DND-41 (cell line): ENCODE measurements at regions not wholly inside any gene's neighbourhood (a gene's known extent, or its start where the extent isn't known, plus 50 kb on each side); places are given as distances from the start of the nearest gene placed in this dataset.

Experiments
- ATAC-seq: fragments of 200-7000 bp; cut with Tn5 transposase; 3 replicates; pipeline ENCODE4 v1.9.1; 2021; ENCODE audit warnings: low read depth; ENCODE audit not compliant: insufficient read depth
- DNase-seq: peaks from one replicate; pipeline ENCODE4 v3.0.0-alpha.2; 2020
- H2AFZ ChIP-seq: 2 replicates; pipeline ENCODE4 v1.6.0; 2012; ENCODE audit warnings: low read depth, low read length
- H3K27ac ChIP-seq: 2 replicates; pipeline ENCODE4 v1.5.1; 2012; ENCODE audit warnings: low read length, inconsistent platforms
- H3K27me3 ChIP-seq: fragments of 200-600 bp; sonication (generic); 2 replicates; pipeline ENCODE4 v1.6.0; 2012; ENCODE audit warnings: low read length, mild to moderate bottlenecking, inconsistent platforms; ENCODE audit not compliant: insufficient read depth, poor library complexity
- H3K36me3 ChIP-seq: 2 replicates; pipeline ENCODE4 v1.5.1; 2012; ENCODE audit warnings: low read length, inconsistent platforms; ENCODE audit not compliant: insufficient read depth
- H3K4me1 ChIP-seq: 2 replicates; pipeline ENCODE4 v1.5.1; 2012; ENCODE audit warnings: mild to moderate bottlenecking, low read length; ENCODE audit not compliant: insufficient read depth
- H3K4me2 ChIP-seq: 2 replicates; pipeline ENCODE4 v1.6.0; 2012; ENCODE audit warnings: mild to moderate bottlenecking, moderate library complexity, low read length, inconsistent platforms; ENCODE audit not compliant: insufficient read depth
- H3K4me3 ChIP-seq, 2 experiments: fragments of 200-600 bp in 1 of 2; shearing (Covaris generic) in 1 of 2; 2 replicates each; pipeline ENCODE4 v1.5.1; 2012 to 2016; ENCODE audit warnings: inconsistent platforms in 2 of 2, low read length in 2 of 2, mild to moderate bottlenecking in 2 of 2, low read depth in 1 of 2, moderate library complexity in 1 of 2
- H3K79me2 ChIP-seq: 2 replicates; pipeline ENCODE4 v1.6.0; 2012; ENCODE audit warnings: low read length, inconsistent platforms; ENCODE audit not compliant: insufficient read depth
- H3K9ac ChIP-seq: 2 replicates; pipeline ENCODE4 v1.6.0; 2012; ENCODE audit warnings: low read depth, mild to moderate bottlenecking, inconsistent platforms, low read length, moderate library complexity
- H3K9me3 ChIP-seq: 2 replicates; pipeline ENCODE4 v1.5.1; 2012; ENCODE audit warnings: low read length, moderate library complexity, mild to moderate bottlenecking, inconsistent platforms; ENCODE audit not compliant: insufficient read depth, severe bottlenecking
- H4K20me1 ChIP-seq: 2 replicates; pipeline ENCODE4 v1.6.0; 2012; ENCODE audit warnings: low read length; ENCODE audit not compliant: insufficient read depth
- CTCF ChIP-seq: IDR thresholded peaks from 2 replicates; pipeline ENCODE4 v1.5.1; 2012; ENCODE audit warnings: borderline replicate concordance, low read length, moderate library complexity, mild to moderate bottlenecking; ENCODE audit not compliant: poor library complexity, severe bottlenecking; ENCODE audit errors: extremely low read depth
- EZH2 ChIP-seq: IDR thresholded peaks from 3 replicates; pipeline ENCODE4 v1.6.1; 2012; ENCODE audit warnings: borderline replicate concordance, low read depth, mild to moderate bottlenecking, moderate library complexity, low read length, inconsistent platforms; ENCODE audit not compliant: severe bottlenecking

GRCh38 chr7:155979566-155979965 is 167.3 kb upstream of the SHH start:
- Histone ChIP-seq H3K4me2 (no peak overlapping the region), H4K20me1 (no peaks in the 10 kb centered on the region), H3K27me3 (peaks cover 3% of the 10 kb centered on the region), H3K9ac (no peak overlapping the region), H3K4me3 (no peak overlapping the region), H3K36me3 (no peaks in the 10 kb centered on the region), H2AFZ (no peak overlapping the region), H3K27ac (no peak overlapping the region), H3K79me2 (no peaks in the 10 kb centered on the region), H3K4me1 (no peaks in the 10 kb centered on the region), H3K9me3 (no peaks in the 10 kb centered on the region)
- ATAC-seq (no peak), DNase-seq (no peak)
- no peak for TF ChIP-seq CTCF
- no peak for TF ChIP-seq EZH2

- Histone ChIP-seq H3K4me3 (no peak overlapping the region), H3K4me2 (no peak overlapping the region), H3K27me3 (peaks cover 3% of the 10 kb centered on the region), H2AFZ (no peak overlapping the region), H3K4me1 (no peaks in the 10 kb centered on the region), H3K9me3 (no peaks in the 10 kb centered on the region), H4K20me1 (no peaks in the 10 kb centered on the region), H3K36me3 (no peaks in the 10 kb centered on the region), H3K79me2 (no peaks in the 10 kb centered on the region), H3K9ac (no peak overlapping the region), H3K27ac (no peak overlapping the region)
- DNase-seq, result no peak
- no peak for TF ChIP-seq CTCF
- no peak for TF ChIP-seq EZH2
- no peak for ATAC-seq
Observed at GRCh38 chr7:155975490-155975889, 163.2 kb upstream of the SHH start.

GRCh38 chr7:155974186-155974897 is 162.1 kb upstream of the SHH start:
- H3K4me1 ChIP-seq, result no peaks in the 10 kb centered on the region
- H2AFZ ChIP-seq, result no peak overlapping the region
- no peak overlapping the region for H3K27ac ChIP-seq
- ATAC-seq, result no peak
- no peak overlapping the region for H3K4me2 ChIP-seq
- no peak overlapping the region for H3K9ac ChIP-seq
- no peak overlapping the region for H3K4me3 ChIP-seq
- no peaks in the 10 kb centered on the region for H3K9me3 ChIP-seq
- peaks cover 5% of the 10 kb centered on the region for H3K27me3 ChIP-seq
- H4K20me1 ChIP-seq, result no peaks in the 10 kb centered on the region
- H3K79me2 ChIP-seq, result no peaks in the 10 kb centered on the region
- H3K36me3 ChIP-seq, result no peaks in the 10 kb centered on the region
- DNase-seq, result no peak
- TF ChIP-seq CTCF (no peak), EZH2 (no peak)
